NT2/D1 (cell line): ENCODE measurements at regions not wholly inside any gene's neighbourhood (a gene's known extent, or its start where the extent isn't known, plus 50 kb on each side); places are given as distances from the start of the nearest gene placed in this dataset.

Source experiments
- DNase-seq: peaks from one replicate; pipeline ENCODE4 v3.0.0-alpha.2; 2011; ENCODE audit warnings: low read depth, low spot score
- H3K27me3 ChIP-seq: 2 replicates; pipeline ENCODE4 v1.6.0; 2011; ENCODE audit warnings: mild to moderate bottlenecking; ENCODE audit not compliant: insufficient read length, insufficient read depth
- H3K36me3 ChIP-seq: 2 replicates; pipeline ENCODE4 v1.6.1; 2011; ENCODE audit warnings: mild to moderate bottlenecking, low read length, mixed read lengths; ENCODE audit not compliant: insufficient read depth, insufficient read length
- H3K4me1 ChIP-seq: 2 replicates; pipeline ENCODE4 v1.5.1; 2011; ENCODE audit not compliant: insufficient read depth, insufficient read length
- H3K4me3 ChIP-seq: 2 replicates; pipeline ENCODE4 v1.5.1; 2011; ENCODE audit warnings: low read depth; ENCODE audit not compliant: insufficient read length
- H3K9ac ChIP-seq: 2 replicates; pipeline ENCODE4 v1.6.0; 2011; ENCODE audit warnings: low read depth; ENCODE audit not compliant: insufficient read length
- H3K9me3 ChIP-seq: 2 replicates; pipeline ENCODE4 v1.5.1; 2011; ENCODE audit warnings: mild to moderate bottlenecking, low read length; ENCODE audit not compliant: insufficient read depth
- SUZ12 ChIP-seq: IDR thresholded peaks from 2 replicates; pipeline ENCODE4 v1.6.1; 2011; ENCODE audit not compliant: insufficient read length, insufficient read depth; ENCODE audit errors: extremely low read depth
- YY1 ChIP-seq: IDR thresholded peaks from 2 replicates; pipeline ENCODE4 v1.6.1; 2011; ENCODE audit not compliant: insufficient read length, insufficient read depth
- ZNF274 ChIP-seq: IDR thresholded peaks from 2 replicates; pipeline ENCODE4 v1.6.1; 2011; ENCODE audit warnings: mild to moderate bottlenecking, low read depth, low read length

- no peaks in the 10 kb centered on the region for H3K27me3 ChIP-seq
- no peak overlapping the region for H3K9ac ChIP-seq
- no peak overlapping the region for H3K4me3 ChIP-seq
- no peak for TF ChIP-seq ZNF274
- no peak for TF ChIP-seq SUZ12
- no peak for TF ChIP-seq YY1
- H3K36me3 ChIP-seq: no peaks in the 10 kb centered on the region
- H3K9me3 ChIP-seq: no peaks in the 10 kb centered on the region
- no peak for DNase-seq
- no peaks in the 10 kb centered on the region for H3K4me1 ChIP-seq
Observed at GRCh38 chr4:79013756-79014155, 74.5 kb upstream of the PAQR3 start.

DNA sequence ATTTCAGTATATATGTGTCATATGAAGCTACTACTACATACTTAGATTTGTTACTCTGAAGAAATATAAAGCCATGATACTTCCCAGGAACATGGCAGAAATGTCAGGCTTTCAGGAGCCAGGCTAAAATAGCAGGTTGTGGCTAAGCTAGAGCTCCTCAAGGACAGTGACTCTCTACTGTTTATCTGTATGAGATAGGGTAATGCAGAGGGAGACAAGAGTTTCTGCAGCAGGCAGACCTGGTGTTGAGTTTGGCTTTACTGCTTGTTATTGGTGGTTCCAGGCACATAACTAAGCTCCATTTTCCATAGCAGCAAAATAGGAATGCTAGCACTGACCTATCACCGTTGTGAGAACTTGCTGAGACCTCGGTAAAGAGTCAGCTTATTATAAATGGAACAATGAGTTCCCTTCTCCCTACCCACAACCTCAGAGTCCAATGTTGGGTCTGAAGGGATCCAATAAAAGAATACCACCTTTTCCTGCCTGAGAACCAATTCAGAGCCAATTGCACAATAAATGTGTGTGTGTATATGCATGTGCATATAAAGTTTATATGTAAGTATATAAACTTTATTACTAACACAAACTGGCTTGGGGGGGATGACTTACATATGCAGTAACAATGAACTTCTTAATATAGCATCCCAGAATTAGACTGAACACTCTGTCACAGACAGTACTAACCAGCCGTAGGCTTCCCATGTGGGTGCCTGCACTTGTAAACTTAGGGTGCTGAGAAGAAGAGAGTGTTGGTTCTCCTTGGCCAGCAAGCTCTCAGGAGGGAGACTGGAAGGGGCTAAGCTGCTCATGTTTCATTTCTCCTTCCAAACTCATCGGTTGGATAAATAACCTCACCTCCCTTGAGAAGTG, 51.9 kb upstream of the PAQR3 start:
- H3K36me3 ChIP-seq: no peaks in the 10 kb centered on the region
- no peak overlapping the region for H3K9ac ChIP-seq

DNA sequence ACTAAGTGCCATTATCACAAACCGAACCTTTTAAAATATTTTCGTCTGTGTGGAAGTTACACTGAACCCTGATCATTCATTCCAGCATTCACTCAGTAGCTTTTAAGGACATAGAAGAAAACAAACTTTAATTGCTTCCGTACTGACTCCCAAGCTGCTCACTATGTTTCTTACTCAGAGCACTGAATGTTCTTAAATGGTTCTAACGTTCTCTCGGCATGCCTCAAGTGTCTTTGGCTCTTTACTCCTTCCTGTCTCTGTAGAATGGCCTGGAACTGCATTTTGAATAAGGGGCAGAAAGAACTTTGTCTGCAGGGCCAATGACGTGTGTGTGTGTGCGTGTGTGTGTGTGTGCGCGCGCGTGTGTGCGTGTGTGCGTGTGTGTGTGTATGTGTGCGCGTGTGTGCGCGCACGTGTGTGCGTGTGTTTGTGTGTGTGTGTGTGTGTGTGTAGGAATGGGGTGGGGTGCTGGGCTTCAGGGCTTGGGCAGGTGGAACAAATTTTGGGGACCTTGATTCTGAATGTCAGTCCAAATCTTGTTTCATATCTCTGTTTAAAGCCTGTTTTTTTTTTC, 50.5 kb upstream of the PAQR3 start:
- no peak for DNase-seq
- H3K9ac ChIP-seq: no peak overlapping the region
- no peak overlapping the region for H3K4me3 ChIP-seq
- TF ChIP-seq ZNF274: no peak
- no peak for TF ChIP-seq SUZ12
- TF ChIP-seq YY1: no peak
- H3K27me3 ChIP-seq: no peaks in the 10 kb centered on the region
- H3K36me3 ChIP-seq: no peaks in the 10 kb centered on the region
- H3K4me1 ChIP-seq: no peaks in the 10 kb centered on the region
- H3K9me3 ChIP-seq: no peaks in the 10 kb centered on the region

More for the DNA sequence above, 51.9 kb upstream of the PAQR3 start:
- H3K4me1 ChIP-seq: no peaks in the 10 kb centered on the region
- no peaks in the 10 kb centered on the region for H3K9me3 ChIP-seq
- H3K27me3 ChIP-seq: no peaks in the 10 kb centered on the region
- TF ChIP-seq SUZ12 (no peak), ZNF274 (no peak), YY1 (no peak)
- no peak for DNase-seq
- H3K4me3 ChIP-seq: no peak overlapping the region
